ENCODE measurements at regions not wholly inside any gene's neighbourhood (a gene's known extent, or its start where the extent isn't known, plus 50 kb on each side); places are given as distances from the start of the nearest gene placed in this dataset.

- no peak overlapping the region for H3K27ac ChIP-seq (ENCODE audit: low read depth, low read length, poor library complexity, severe bottlenecking)
- H4K20me1 ChIP-seq (ENCODE audit: insufficient read depth, low read length) = no peaks in the 10 kb centered on the region
- H3K36me3 ChIP-seq (ENCODE audit: insufficient read depth, low read length) = no peaks in the 10 kb centered on the region
- H2AFZ ChIP-seq (ENCODE audit: low read length) = no peak overlapping the region
- DNase-seq (ENCODE audit: low spot score) = peak; percentile 11
- H3K4me1 ChIP-seq (ENCODE audit: insufficient read depth, low read length, poor library complexity, severe bottlenecking) = no peaks in the 10 kb centered on the region
- no peaks in the 10 kb centered on the region for H3K9me2 ChIP-seq (ENCODE audit: insufficient read depth, low read length)
- intact Hi-C loops (cut with micrococcal nuclease; ENCODE audit: unreplicated experiment) = no loop called here
- no TSS peak for BruUV-seq (replicated peaks)
- H3K4me2 ChIP-seq (ENCODE audit: low read length) = no peak overlapping the region
- H3K9me3 ChIP-seq (ENCODE audit: low read length) = 0 out of 2 replicates have a peak, but pooled peaks cover 5% of the 10 kb centered on the region
- CTCF ChIA-PET (ENCODE audit: unreplicated experiment) = no interaction called here
- POLR2A ChIA-PET = no interaction called here
- H3K79me2 ChIP-seq (ENCODE audit: insufficient read depth, low read depth, low read length) = no peaks in the 10 kb centered on the region
- no peak for TF ChIP-seq EZH2phosphoT487 (IDR thresholded peaks at IDR 0.05; ENCODE audit: borderline replicate concordance, low read depth, low read length)
- TF ChIP-seq, protein P1, sequence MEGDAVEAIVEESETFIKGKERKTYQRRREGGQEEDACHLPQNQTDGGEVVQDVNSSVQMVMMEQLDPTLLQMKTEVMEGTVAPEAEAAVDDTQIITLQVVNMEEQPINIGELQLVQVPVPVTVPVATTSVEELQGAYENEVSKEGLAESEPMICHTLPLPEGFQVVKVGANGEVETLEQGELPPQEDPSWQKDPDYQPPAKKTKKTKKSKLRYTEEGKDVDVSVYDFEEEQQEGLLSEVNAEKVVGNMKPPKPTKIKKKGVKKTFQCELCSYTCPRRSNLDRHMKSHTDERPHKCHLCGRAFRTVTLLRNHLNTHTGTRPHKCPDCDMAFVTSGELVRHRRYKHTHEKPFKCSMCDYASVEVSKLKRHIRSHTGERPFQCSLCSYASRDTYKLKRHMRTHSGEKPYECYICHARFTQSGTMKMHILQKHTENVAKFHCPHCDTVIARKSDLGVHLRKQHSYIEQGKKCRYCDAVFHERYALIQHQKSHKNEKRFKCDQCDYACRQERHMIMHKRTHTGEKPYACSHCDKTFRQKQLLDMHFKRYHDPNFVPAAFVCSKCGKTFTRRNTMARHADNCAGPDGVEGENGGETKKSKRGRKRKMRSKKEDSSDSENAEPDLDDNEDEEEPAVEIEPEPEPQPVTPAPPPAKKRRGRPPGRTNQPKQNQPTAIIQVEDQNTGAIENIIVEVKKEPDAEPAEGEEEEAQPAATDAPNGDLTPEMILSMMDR (conservative IDR thresholded peaks at IDR 0.05; ENCODE audit: low read length) = no peak
- no peak overlapping the region for H3K4me3 ChIP-seq (ENCODE audit: low read depth, low read length, poor library complexity, severe bottlenecking)
Measured at GRCh38 chr15:46768287-46768686, 949.0 kb upstream of the SEMA6D start.

DNA sequence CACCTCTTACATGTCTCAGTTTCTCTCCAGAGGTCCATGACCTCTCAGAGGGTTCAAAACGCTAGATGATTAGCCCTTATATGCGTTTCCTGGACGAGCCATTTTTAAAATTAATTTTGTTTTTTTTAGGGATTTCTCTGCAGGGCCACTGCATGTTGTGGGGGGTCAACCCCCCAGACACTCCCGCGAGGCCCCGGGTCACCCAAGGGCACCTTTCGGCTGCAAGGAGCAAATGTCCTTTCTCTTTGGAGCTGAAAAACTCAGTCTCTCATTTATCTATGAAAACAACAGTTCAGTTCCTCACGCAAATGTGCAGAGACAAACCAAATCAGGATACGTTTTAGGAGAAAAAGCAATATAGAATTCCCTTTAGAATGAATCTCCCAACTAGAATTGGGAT lies 944.3 kb upstream of the SEMA6D start:
- Histone ChIP-seq H3K9me3 (ENCODE audit: low read length) (0 out of 2 replicates have a peak, but pooled peaks cover 5% of the 10 kb centered on the region), H3K9me2 (ENCODE audit: insufficient read depth, low read length) (no peaks in the 10 kb centered on the region), H3K4me2 (ENCODE audit: low read length) (no peak overlapping the region), H3K79me2 (ENCODE audit: insufficient read depth, low read depth, low read length) (no peaks in the 10 kb centered on the region), H3K36me3 (ENCODE audit: insufficient read depth, low read length) (no peaks in the 10 kb centered on the region), H2AFZ (ENCODE audit: low read length) (no peak overlapping the region), H4K20me1 (ENCODE audit: insufficient read depth, low read length) (no peaks in the 10 kb centered on the region), H3K4me3 (ENCODE audit: low read depth, low read length, poor library complexity, severe bottlenecking) (no peak overlapping the region), H3K4me1 (ENCODE audit: insufficient read depth, low read length, poor library complexity, severe bottlenecking) (no peaks in the 10 kb centered on the region), H3K27ac (ENCODE audit: low read depth, low read length, poor library complexity, severe bottlenecking) (no peak overlapping the region)
- BruUV-seq (replicated peaks) = no TSS peak
- TF ChIP-seq EZH2phosphoT487 (IDR thresholded peaks at IDR 0.05; ENCODE audit: borderline replicate concordance, low read depth, low read length) = no peak
- TF ChIP-seq, protein P1 (conservative IDR thresholded peaks at IDR 0.05; ENCODE audit: low read length) = no peak
- no peak for DNase-seq (ENCODE audit: low spot score)
- CTCF ChIA-PET (ENCODE audit: unreplicated experiment) = no interaction called here
- intact Hi-C loops (cut with micrococcal nuclease; ENCODE audit: unreplicated experiment) = no loop called here
- POLR2A ChIA-PET = interaction anchor here (0.7 kb wide), 1 partner anchor 1110 kb away, joined by 3 read pairs; no protein-coding TSS in a partner anchor

GRCh38 chr15:46778876-46779275 lies 938.4 kb upstream of the SEMA6D start:
- Histone ChIP-seq H3K9me3 (ENCODE audit: low read length) (no peaks in the 10 kb centered on the region), H2AFZ (ENCODE audit: low read length) (no peak overlapping the region), H3K9me2 (ENCODE audit: insufficient read depth, low read length) (no peaks in the 10 kb centered on the region), H3K4me3 (ENCODE audit: low read depth, low read length, poor library complexity, severe bottlenecking) (no peak overlapping the region), H3K4me2 (ENCODE audit: low read length) (no peak overlapping the region), H3K79me2 (ENCODE audit: insufficient read depth, low read depth, low read length) (no peaks in the 10 kb centered on the region), H4K20me1 (ENCODE audit: insufficient read depth, low read length) (no peaks in the 10 kb centered on the region), H3K27ac (ENCODE audit: low read depth, low read length, poor library complexity, severe bottlenecking) (no peak overlapping the region), H3K4me1 (ENCODE audit: insufficient read depth, low read length, poor library complexity, severe bottlenecking) (no peaks in the 10 kb centered on the region), H3K36me3 (ENCODE audit: insufficient read depth, low read length) (no peaks in the 10 kb centered on the region)
- DNase-seq (ENCODE audit: low spot score) = no peak
- POLR2A ChIA-PET = interaction anchor here (0.8 kb wide), 1 partner anchor 8 kb away, joined by 3 read pairs; no protein-coding TSS in a partner anchor
- no TSS peak for BruUV-seq (replicated peaks)
- intact Hi-C loops (cut with micrococcal nuclease; ENCODE audit: unreplicated experiment) = no loop called here
- CTCF ChIA-PET (ENCODE audit: unreplicated experiment) = no interaction called here
- no peak for TF ChIP-seq EZH2phosphoT487 (IDR thresholded peaks at IDR 0.05; ENCODE audit: borderline replicate concordance, low read depth, low read length)
- TF ChIP-seq, protein P1 (conservative IDR thresholded peaks at IDR 0.05; ENCODE audit: low read length) = no peak

Measured in OCI-LY7 (cell line).